Uterus (tissue), 3 donors: ENCODE measurements at regions not wholly inside any gene's neighbourhood (a gene's known extent, or its start where the extent isn't known, plus 50 kb on each side); places are given as distances from the start of the nearest gene placed in this dataset.

Experiments used
- DNase-seq, 2 donors: peaks; one replicate each; pipeline ENCODE4 v3.0.0-alpha.2; 2019 to 2020
- H3K27ac ChIP-seq, 2 donors: fragments of 200-600 bp; sonication (generic); 1 replicate in 1 of 2; 2 replicates in 1 of 2; pipeline ENCODE4 v1.5.1; 2016 to 2018
- H3K27me3 ChIP-seq, 2 donors: fragments of 200-600 bp; sonication (generic); one replicate each; pipeline ENCODE4 v1.5.1; 2018 to 2019; ENCODE audit warnings: control low read depth in 1 of 2
- H3K36me3 ChIP-seq, 2 donors: fragments of 200-600 bp; sonication (generic); one replicate each; pipeline ENCODE4 v1.5.1; 2019; ENCODE audit warnings: control low read depth in 1 of 2
- H3K4me1 ChIP-seq, 2 donors: fragments of 200-600 bp; sonication (generic); one replicate each; pipeline ENCODE4 v1.5.1; 2018 to 2019; ENCODE audit warnings: control low read depth in 1 of 2
- H3K4me3 ChIP-seq, 2 donors: fragments of 200-600 bp; sonication (generic); 1 replicate in 1 of 2; 2 replicates in 1 of 2; pipeline ENCODE4 v1.5.1; 2018 to 2019; ENCODE audit warnings: mild to moderate bottlenecking in 1 of 2
- H3K9me3 ChIP-seq, 2 donors: fragments of 200-600 bp; sonication (generic); one replicate each; pipeline ENCODE4 v1.5.1; 2019; ENCODE audit warnings: control low read depth in 1 of 2
- POLR2A ChIP-seq, 2 donors: fragments of 450-650 bp; IDR thresholded peaks; one replicate each; pipeline ENCODE4 v1.6.1; 2016; ENCODE audit warnings: antibody characterized with exemption in 2 of 2, mild to moderate bottlenecking in 1 of 2, moderate library complexity in 1 of 2
- intact Hi-C: fragments of 100-400 bp; cut with DNase I; formaldehyde crosslinking; loops from one replicate; pipeline ENCODE4 v1.15.1; 2023; ENCODE audit warnings: low total_unique reads
- TF ChIP-seq, protein P1 (sequence below), 4 experiments: fragments of 200-600 bp in 2 of 4; fragments of 450-650 bp in 2 of 4; sonication (generic) in 2 of 4; IDR thresholded peaks; one replicate each; pipeline ENCODE4 v1.5.1; 2016 to 2019; ENCODE audit warnings: antibody characterized with exemption in 4 of 4, mild to moderate bottlenecking in 2 of 4, moderate library complexity in 1 of 4
- donor health status: DM: yes; HTN: yes; CAD: no.

DNA sequence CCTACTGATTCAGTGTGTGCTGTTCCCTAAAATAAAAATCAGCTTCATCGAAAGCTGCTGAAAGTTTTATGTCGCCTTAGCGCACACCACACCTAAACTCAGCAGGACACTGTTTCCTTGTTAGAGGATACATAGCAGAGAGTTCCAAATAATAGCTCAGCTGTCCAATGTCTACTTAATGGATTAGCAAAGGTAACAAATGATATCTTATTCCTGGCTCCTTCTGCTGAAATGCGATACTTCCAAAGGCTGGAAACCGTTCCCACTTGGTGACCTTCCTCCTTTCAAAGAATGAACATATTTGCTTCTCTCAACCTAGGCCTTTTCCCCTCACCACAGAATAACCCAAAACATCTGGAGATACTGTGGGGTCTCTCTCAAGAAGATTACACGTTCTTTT is 189.5 kb upstream of the GMDS start:
- intact Hi-C loops, result no loop called here
- DNase-seq, result no peak
- Histone ChIP-seq H3K4me1 (no peaks in the 10 kb centered on the region), H3K9me3 (no peaks in the 10 kb centered on the region), H3K36me3 (no peaks in the 10 kb centered on the region), H3K27me3 (no peaks in the 10 kb centered on the region), H3K27ac (no peak overlapping the region), H3K4me3 (no peak overlapping the region)
- TF ChIP-seq POLR2A (IDR thresholded peaks at IDR 0.05), result no peak
- TF ChIP-seq, protein P1, sequence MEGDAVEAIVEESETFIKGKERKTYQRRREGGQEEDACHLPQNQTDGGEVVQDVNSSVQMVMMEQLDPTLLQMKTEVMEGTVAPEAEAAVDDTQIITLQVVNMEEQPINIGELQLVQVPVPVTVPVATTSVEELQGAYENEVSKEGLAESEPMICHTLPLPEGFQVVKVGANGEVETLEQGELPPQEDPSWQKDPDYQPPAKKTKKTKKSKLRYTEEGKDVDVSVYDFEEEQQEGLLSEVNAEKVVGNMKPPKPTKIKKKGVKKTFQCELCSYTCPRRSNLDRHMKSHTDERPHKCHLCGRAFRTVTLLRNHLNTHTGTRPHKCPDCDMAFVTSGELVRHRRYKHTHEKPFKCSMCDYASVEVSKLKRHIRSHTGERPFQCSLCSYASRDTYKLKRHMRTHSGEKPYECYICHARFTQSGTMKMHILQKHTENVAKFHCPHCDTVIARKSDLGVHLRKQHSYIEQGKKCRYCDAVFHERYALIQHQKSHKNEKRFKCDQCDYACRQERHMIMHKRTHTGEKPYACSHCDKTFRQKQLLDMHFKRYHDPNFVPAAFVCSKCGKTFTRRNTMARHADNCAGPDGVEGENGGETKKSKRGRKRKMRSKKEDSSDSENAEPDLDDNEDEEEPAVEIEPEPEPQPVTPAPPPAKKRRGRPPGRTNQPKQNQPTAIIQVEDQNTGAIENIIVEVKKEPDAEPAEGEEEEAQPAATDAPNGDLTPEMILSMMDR (IDR thresholded peaks at IDR 0.05), result no peak

DNA sequence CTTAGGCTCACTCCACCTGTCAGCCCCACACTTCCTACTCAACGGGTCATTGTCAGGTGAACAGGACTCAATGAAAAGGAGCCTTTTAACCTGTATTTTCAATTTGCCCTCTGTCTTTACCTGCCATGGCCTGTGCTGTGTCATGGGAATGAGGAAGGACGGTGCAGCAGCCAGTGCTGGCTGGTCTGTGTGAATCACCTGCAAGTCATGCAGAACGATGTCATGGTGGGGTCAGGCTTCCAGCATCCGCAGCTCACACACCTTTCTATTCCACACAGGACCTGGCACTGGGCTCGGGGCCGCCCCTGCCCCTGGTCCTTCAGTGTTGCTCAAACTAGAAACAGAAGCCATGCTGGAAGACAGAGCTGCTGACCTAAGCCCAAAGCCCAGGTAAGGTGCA is 188.7 kb upstream of the GMDS start:
- H3K27ac ChIP-seq, result no peak overlapping the region
- no peak overlapping the region for H3K4me3 ChIP-seq
- no peak for DNase-seq
- no peaks in the 10 kb centered on the region for H3K4me1 ChIP-seq
- H3K9me3 ChIP-seq, result no peaks in the 10 kb centered on the region
- TF ChIP-seq, protein P1 (IDR thresholded peaks at IDR 0.05), result no peak
- TF ChIP-seq POLR2A (IDR thresholded peaks at IDR 0.05), result no peak
- intact Hi-C loops, result no loop called here
- no peaks in the 10 kb centered on the region for H3K27me3 ChIP-seq
- no peaks in the 10 kb centered on the region for H3K36me3 ChIP-seq

DNA sequence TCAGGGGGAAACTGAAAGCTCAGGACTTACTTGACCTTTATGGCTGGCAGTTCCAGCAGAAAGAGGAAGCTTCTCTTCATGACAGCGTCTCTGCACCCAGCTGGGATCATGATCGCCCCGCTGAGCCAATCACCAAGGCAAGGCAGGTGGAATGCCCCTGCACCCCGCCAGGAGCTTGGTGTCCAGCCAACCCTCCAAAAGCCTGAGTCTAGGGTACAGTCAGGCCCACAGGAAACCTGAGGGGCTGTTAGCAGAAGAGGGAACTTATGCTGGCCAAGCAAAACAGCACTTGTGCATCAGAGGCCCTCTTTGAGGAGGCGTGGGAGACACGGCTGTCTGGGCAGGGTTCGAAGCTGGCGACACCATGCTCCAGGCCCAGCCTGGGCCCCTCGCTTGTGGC is 188.3 kb upstream of the GMDS start:
- Histone ChIP-seq H3K4me1 (no peaks in the 10 kb centered on the region), H3K9me3 (no peaks in the 10 kb centered on the region), H3K36me3 (no peaks in the 10 kb centered on the region), H3K27me3 (no peaks in the 10 kb centered on the region), H3K27ac (no peak overlapping the region), H3K4me3 (no peak overlapping the region)
- DNase-seq, result no peak
- intact Hi-C loops, result no loop called here
- no peak for TF ChIP-seq POLR2A (IDR thresholded peaks at IDR 0.05)
- TF ChIP-seq, protein P1 (IDR thresholded peaks at IDR 0.05), result no peak

DNA sequence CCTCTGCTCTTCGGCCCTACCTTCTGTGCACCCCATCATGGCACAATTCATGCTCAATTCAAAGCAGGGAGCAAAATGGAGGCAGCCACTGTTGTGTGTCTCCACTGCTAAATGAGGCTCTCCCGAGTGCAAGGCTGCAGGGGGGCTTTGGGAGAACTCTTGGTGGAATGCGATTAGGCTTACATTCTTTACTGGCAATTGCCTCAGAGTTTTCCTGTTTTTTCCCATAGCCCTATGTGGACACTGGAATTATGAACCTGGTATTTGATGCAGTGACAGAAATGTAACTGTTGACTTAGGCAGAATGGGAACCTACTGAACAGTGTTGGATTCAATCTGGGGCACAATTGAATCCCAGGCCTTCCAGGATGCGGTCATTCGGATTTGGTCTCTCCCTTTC is 187.9 kb upstream of the GMDS start:
- Histone ChIP-seq H3K4me3 (no peak overlapping the region), H3K27ac (no peak overlapping the region), H3K27me3 (no peaks in the 10 kb centered on the region), H3K4me1 (no peaks in the 10 kb centered on the region), H3K9me3 (no peaks in the 10 kb centered on the region), H3K36me3 (no peaks in the 10 kb centered on the region)
- DNase-seq, result no peak
- intact Hi-C loops, result no loop called here
- TF ChIP-seq, protein P1 (IDR thresholded peaks at IDR 0.05), result no peak
- TF ChIP-seq POLR2A (IDR thresholded peaks at IDR 0.05), result no peak

DNA sequence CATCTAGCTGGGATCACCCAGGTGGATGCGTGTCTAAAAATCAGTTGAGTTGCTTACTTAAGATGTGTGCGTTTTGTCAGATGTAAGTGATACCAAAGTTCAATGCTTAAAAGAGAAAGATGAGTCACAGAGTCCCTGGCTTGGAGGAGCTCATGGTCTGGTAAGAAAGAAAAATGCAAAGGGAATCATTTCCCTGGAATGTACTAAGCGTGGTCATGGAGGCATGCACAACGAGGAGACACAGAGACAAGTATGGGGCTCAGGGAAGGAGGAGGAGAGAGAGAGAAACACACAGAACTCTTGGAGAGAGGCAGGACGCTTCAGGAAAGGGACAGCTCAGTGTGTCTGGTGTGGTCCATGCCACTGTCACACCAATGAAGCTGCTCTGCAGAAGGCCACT is 186.9 kb upstream of the GMDS start:
- Histone ChIP-seq H3K4me3 (no peak overlapping the region), H3K27me3 (no peaks in the 10 kb centered on the region), H3K36me3 (no peaks in the 10 kb centered on the region), H3K27ac (no peak overlapping the region), H3K9me3 (no peaks in the 10 kb centered on the region), H3K4me1 (no peaks in the 10 kb centered on the region)
- intact Hi-C loops, result no loop called here
- no peak for DNase-seq
- TF ChIP-seq POLR2A (IDR thresholded peaks at IDR 0.05), result no peak
- TF ChIP-seq, protein P1 (IDR thresholded peaks at IDR 0.05), result no peak
